NCI-H526 treated with DMSO at 0.1 percent for 48 hours (cell line): ENCODE measurements at regions not wholly inside any gene's neighbourhood (a gene's known extent, or its start where the extent isn't known, plus 50 kb on each side); places are given as distances from the start of the nearest gene placed in this dataset.

ENCODE experiments used
- DNase-seq: peaks from one replicate; lab custom pipeline; 2025; lab: John Stamatoyannopoulos, UW

- DNase-seq, result no peak
These were observed 259.1 kb upstream of the SLIT2 start for GRCh38 chr4:19992471-19993093.

DNA sequence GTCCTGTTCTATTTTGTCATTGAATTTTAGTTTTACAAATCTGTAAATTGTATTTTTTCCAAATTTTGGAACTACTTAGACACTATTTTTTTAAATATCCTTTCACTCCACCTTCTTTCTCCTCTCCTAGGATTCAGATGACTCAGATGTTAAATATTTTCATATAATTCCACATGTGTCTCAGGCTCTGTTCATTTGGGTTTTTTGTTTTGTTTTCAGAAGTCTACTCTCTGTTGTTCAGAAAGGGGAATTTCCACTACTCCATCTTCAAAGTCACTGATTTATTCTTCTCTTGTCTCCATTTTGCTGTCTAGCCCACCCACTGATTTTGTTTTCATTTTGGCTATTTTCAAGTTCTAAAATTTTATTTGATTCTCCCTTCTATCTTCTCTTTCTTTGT lies 264.0 kb upstream of the SLIT2 start:
- no peak for DNase-seq

GRCh38 chr4:19983072-19983471 lies 268.6 kb upstream of the SLIT2 start:
- DNase-seq, result no peak

- no peak for DNase-seq
These were observed 269.1 kb upstream of the SLIT2 start for GRCh38 chr4:19982556-19982955.

DNA sequence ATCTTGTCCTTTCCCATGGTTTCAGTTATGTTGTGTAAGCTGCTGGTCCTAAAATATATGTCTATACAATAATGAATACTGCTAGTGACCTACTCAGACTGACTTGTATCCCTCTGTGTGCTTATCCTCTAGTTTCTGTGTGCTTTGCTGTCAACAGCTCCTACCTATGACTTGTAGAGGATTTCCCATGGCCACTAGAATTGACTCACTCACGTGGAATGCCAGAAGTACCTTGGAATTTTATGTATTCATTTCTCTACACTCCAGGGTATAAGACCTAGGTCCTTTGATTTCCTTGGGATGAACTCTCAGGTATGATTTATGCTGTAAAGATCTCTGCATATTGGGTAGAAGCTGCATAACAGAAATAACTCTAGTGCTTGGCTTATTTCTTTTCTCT lies 279.9 kb upstream of the SLIT2 start:
- no peak for DNase-seq

DNA sequence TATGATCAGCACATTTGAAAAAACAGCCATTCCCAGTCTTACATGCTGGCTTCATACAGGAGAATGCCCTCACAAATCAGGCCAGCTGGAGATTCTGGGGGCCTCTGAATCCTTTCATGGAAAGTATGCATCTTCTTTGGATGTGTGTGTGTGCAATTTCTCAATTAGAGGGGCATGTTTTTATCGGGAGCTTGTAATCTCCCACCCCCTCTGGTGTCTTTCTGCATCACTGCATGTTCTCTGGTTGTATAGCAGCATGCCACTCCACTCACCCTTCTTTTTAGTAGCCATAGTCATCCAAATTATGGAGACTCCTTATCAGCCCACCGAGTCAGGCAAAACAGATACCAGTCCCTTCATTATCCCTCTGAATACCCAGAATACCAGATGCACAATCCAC lies 282.2 kb upstream of the SLIT2 start:
- DNase-seq, result no peak

- DNase-seq, result no peak
These were observed 290.6 kb upstream of the SLIT2 start for GRCh38 chr4:19961091-19961490.

GRCh38 chr4:19958848-19959247 lies 292.9 kb upstream of the SLIT2 start:
- no peak for DNase-seq

GRCh38 chr4:19947349-19947748 lies 304.4 kb upstream of the SLIT2 start:
- no peak for DNase-seq

DNA sequence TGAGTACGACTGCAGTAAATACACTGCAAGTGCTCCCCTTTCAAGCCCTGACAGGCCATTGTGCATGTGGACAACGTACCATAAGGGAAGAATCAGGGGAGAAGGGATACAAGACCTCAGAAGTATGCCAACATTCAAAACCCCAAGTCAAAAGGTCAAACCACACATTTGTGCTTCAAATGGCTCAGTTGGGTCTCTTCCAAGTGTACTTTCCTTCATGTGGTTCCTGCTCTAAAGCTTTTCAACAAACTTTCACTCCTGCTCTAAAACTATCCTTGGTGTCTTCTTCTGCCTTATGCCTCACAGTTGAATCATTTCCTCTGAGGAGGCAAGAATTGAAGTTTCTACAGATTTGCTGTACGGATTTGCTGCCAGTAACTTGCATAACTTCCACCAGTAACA lies 305.7 kb upstream of the SLIT2 start:
- DNase-seq, result no peak

- DNase-seq, result no peak
These were observed 306.2 kb upstream of the SLIT2 start for GRCh38 chr4:19945501-19945900.

DNA sequence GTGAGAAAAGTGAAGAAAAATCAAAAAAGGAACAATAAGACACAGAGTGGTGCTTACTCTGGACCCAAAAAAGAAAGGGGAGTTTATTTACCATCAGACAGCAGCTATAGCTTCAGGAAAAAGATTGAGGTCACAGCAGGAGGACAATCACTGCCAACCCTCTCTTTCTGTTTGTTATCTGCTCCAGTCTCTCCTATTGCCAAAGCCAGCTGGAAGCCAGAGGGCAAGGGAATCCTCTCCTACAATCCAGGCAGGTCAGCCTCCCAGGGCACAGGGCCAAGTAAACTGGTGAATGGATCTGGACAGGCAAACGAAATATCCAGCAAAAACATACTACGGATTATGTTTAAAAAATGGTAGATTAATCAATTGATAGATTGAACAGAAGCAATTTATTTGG lies 306.9 kb upstream of the SLIT2 start:
- DNase-seq, result no peak

DNA sequence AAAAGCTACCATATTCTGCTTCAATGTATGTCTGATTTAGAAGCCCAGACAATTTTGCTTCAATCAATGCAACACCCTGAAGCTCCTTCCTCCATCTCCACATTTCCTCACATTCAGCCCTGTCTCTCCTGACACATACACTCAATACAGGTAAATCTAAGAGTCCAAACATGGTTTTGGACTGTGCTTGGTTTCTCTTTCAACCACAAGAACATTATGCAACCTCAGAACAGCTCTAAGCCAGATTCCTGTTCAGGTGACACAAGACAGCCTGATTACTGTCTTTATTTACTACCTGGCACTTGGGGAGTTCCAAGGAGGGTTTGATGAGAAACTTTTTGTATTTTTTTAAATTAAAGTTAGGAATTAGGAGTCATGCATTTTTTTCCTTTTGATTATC lies 307.5 kb upstream of the SLIT2 start:
- no peak for DNase-seq

DNA sequence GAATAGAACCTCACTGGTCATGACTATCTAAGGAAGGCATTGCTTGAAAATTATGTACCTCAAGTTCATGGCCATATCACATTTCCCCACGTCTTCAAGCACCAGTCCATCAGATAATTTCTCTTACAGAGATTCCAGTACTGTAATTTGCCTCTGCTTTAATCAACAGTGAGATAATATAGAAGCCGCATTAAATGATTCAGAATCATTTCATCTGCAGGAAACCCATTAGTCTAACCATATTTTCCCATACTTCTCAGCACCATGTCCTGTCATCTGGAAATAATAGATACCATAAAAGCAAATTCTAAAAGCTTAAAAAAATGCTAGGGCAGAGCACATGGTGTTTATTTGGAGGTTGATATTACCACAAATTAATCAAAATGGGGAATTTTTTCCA lies 310.3 kb upstream of the SLIT2 start:
- no peak for DNase-seq

DNA sequence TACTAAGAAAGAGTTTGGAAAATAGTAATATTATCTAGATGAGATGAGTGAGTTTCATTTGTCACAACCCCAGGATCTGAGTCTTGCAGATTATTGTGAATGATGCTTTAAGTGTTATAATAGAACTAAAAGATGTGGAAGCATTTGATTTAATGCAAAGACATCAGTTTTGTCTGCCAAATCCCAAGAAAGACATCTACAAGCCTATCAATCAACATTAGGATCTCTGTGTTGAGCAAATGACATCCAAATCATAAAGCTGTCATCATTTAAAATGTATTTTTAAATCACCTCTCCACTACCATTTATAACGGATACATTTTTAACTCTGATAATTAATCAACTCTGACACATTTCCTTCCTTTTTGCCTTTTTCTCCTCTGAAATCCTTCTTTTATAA lies 310.8 kb upstream of the SLIT2 start:
- DNase-seq, result no peak

DNA sequence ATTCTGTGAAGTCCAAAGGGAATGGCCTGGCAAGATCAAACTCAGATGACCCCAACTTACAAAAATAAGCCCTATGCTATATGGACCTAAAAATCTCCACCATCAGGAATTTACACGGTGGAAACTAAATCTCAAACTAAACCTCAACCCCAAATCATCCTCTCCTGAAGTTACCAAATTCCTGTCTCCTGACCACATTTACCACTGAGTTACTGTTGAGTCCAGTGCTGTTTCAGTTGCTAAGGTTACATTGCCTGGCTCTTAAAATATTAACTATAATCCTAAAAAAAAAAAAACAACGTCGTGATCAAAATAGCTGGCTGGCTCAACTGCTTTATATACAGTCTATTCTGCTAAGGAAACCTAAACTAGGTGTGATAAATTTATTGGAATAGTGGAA lies 315.2 kb upstream of the SLIT2 start:
- DNase-seq, result no peak

GRCh38 chr4:19930742-19931141 lies 321.0 kb upstream of the SLIT2 start:
- no peak for DNase-seq

DNA sequence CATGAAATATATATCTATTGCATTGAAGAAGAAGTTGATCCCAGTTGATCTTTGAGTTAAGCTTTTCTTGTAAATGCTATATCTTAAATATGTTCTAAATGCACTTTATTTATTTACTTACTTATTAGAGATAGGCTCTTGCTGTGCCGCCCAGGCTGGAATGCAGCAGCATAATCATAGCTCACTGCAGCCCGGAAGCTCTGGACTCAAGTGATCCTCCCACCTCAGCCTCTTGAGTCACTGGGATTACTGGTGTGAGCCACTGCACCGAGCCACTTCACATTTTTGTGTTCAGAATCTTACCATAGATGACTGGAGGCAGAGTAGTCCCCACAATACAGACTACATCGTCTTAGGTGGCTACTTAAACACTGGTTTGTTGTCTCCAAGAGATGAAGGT lies 324.3 kb upstream of the SLIT2 start:
- DNase-seq, result no peak

- no peak for DNase-seq
These were observed 326.2 kb upstream of the SLIT2 start for GRCh38 chr4:19925516-19925915.

- DNase-seq, result no peak
These were observed 326.9 kb upstream of the SLIT2 start for GRCh38 chr4:19924761-19925160.

DNA sequence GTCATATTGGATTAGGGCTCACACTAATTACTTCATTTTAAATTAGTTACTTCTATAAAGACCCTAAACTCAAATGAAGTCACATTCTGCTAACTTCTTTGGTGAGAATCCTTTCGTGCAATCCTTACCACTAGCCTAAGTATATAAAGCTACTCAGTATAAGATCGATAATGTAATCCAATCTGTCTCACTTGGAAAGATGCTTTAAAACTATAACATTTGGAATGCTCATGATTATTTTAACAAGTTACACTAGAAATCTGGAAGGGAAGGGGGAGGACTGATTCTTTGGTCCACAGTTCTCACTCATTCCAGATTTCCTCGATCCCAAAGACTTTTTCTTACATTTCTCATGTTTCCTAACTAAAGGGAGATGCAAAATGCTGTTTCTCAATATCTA lies 336.4 kb upstream of the SLIT2 start:
- no peak for DNase-seq

DNA sequence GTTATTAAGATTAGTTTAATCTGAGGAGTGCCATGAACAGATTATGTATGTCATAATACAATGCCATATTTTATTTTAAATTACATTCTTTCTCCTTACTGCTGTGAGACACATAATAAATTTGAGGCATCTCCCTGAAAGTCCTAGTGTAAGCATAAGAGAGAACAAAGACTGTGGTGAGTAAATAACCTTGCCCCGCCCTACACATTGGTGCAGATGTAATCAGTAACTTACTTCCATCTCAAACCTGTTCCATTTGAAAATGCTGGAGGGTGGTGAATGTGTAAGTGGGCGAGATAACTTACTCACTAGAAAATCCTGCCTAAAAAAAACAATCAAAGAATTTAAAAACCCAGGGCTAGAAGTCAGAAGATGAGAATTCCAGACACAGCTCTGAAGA lies 338.1 kb upstream of the SLIT2 start:
- no peak for DNase-seq

- no peak for DNase-seq
These were observed 340.7 kb upstream of the SLIT2 start for GRCh38 chr4:19910861-19911525.

DNA sequence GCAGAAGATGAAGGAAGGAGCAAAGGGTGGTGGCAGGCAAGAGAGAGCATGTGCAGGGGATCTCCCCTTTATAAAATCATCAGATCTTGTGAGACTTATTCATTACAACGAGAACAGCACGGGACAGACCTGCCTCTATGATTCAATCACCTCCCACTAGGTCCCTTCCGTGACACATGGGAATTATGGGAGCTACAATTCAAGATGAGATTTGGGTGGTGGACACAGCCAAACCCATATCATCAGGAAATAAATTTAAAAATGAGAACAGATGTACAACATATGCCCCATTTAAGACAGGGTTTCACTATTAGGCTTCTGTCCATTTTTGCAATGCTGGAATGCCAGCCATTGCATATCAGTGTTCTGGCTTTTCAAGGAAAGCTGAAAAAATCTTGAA lies 346.7 kb upstream of the SLIT2 start:
- no peak for DNase-seq
